ENCODE measurements at regions not wholly inside any gene's neighbourhood (a gene's known extent, or its start where the extent isn't known, plus 50 kb on each side); places are given as distances from the start of the nearest gene placed in this dataset.

DNA sequence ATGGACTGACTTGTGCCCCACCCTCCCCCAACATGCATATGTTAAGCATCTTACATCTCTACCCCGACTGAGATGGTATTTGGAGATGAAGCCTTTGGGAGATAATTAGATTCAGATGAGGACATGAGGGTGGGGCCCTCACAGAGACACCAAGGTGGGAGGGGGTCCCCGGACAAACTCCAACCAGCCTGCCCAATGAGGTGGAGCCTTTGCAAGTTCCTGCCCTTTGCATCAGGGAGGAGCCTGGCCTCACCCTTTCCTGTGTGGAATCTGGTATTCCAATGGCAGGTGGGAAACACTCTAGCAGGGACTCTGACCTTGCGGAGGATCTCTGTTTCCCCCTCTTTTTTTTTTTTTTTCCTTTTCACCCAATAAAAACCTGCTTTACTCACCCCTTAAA is 589.9 kb upstream of the BOD1L1 start:
- TF ChIP-seq, protein P1, sequence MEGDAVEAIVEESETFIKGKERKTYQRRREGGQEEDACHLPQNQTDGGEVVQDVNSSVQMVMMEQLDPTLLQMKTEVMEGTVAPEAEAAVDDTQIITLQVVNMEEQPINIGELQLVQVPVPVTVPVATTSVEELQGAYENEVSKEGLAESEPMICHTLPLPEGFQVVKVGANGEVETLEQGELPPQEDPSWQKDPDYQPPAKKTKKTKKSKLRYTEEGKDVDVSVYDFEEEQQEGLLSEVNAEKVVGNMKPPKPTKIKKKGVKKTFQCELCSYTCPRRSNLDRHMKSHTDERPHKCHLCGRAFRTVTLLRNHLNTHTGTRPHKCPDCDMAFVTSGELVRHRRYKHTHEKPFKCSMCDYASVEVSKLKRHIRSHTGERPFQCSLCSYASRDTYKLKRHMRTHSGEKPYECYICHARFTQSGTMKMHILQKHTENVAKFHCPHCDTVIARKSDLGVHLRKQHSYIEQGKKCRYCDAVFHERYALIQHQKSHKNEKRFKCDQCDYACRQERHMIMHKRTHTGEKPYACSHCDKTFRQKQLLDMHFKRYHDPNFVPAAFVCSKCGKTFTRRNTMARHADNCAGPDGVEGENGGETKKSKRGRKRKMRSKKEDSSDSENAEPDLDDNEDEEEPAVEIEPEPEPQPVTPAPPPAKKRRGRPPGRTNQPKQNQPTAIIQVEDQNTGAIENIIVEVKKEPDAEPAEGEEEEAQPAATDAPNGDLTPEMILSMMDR (IDR thresholded peaks at IDR 0.05): no peak
- no peak for TF ChIP-seq POLR2A (IDR thresholded peaks at IDR 0.05)
